ENCODE measurements at regions not wholly inside any gene's neighbourhood (a gene's known extent, or its start where the extent isn't known, plus 50 kb on each side); places are given as distances from the start of the nearest gene placed in this dataset.

DNA sequence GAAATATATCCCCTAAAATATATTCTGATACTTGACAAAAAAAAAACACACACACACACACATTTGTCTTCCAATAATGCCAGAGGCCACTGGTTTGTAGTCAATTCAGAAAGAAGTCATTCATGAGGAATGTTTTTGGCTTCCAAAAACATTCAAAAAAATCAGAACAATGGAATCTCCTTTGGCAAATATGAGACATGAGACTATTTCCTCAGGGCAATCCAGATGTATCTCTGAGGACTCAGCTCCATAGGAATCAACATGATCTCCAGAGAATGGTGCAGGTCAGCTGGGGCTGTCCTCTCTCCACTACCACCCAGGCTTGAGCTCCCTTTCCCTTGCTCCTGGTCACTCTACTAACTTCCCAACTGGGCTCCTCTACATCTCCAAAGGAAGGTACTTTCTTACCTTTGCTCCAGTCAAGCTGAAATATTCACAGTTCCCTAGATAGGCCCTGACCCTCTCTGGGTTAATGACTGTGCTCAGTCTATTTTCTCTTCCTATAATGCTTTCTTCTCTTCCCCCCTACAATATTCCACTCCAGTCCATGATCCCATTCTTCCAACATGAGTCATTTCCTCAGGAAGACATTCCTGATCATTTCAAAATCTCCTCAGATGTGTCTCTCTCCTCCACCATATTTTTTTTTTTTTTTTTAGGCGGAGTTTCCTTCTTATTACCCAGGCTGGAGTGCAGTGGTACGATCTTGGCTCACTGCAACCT, 145.3 kb downstream of the C1D start:
- peak; percentile 75 for DNase-seq (ENCODE audit: low read depth)

DNA sequence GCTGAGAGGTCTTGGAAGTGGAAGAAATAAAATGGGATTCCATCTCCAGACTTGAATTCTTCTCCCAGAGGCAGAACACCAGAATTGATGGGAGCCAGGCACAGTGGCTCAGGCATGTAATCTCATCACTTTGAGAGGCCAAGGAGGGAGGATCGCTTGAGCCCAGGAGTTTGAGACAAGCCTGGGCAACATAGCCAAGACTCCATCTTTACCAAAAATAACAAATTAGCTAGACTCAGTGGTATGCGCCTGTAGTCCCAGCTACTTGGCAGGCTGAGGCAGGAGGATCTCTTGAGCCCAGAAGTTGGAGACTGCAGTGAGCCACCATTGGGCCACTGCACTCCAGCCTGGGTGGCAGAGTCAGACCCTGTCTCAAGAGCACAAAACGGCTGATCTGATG, 144.3 kb downstream of the C1D start:
- no peak for DNase-seq (ENCODE audit: low read depth)

DNA sequence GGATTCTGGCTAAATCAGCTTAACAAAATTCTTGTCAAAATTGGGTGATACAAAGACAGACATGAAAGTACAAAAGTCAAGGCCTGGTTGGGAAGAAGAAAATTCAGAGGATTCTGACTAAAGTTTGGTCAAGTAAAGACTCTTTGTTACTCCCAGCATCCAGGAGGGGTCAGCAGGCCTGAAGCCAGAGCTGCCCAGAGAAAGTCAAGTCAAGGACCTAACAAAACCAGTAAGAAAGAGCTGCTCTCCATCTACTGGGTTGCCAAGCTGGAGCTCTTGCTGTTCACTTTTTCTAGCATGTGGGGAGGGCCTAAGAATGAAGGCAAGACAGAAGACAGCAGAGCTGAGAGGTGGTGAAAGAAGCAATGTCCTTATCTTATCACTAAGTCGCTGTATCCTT, 143.3 kb downstream of the C1D start:
- no peak for DNase-seq (ENCODE audit: low read depth)

DNA sequence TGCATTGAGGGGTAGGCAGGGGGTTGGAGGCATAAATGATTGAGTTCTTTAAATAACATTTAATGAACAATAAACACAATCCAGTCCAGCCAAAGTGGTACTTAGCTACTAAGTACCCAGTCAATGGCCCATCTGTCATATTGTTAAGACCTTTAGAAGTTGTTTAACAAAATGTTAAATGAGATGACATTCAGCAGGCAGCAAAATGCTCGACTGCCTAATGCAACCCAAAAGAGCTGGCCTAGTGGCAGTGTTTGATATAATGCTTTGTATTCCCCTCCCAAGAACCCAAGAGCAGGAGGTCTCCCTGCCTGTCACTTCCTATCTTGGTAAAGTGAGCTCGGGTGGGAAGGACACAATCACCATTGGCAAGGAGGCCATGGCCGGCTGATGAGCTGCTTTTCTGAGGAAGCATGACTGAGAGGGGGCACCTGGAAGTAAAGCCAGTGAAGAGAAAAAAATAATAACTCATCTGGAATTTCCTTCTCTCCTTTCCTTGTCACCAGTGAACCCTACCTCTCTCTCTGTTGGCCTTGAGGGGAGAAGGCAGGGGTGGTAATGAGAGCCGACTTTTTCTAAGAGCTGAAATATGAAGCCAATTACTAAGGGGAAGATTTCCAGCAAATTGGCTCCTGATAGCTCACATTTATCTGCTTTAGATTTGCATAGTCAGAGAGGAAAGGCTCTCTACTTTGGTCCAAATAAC, 140.6 kb downstream of the C1D start:
- no peak for DNase-seq (ENCODE audit: low read depth)

DNA sequence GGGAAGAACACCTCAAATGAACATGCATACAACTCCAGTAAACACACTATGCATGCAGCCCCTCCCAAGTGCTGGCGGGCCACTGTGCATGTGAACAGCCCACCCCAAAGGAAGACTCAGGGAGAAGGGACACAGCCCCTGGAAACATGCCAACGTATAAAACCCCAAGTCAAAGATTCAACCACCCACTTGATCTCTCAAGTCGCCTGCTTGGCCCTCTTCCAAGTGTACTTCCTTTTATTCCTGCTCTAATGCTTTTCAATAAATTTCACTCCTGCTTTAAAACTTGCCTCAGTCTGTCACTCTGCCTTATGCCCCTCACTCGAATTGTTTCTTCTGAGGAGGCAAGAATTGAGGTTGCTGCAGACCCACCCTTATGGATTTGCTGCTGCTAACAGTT, 139.1 kb downstream of the C1D start:
- DNase-seq (ENCODE audit: low read depth), result no peak

DNA sequence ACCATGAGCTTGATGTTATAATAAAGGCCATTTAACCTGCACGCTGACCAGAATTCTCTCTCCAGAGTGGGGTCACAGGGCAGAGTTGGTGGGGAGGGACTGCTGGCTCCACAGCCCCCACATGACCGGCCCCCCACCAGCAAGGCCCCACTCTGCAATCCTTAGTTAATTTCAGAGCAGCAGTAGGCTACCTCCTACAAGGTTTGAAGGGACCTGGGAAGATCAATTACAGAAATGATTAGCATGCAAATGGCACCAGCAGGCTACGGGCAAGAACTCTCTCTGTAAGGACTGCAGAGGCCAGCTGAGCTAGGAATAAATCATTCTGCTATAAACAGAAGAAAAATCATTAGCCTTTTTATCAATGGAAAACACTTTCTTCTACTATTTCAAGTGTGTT, 135.3 kb downstream of the C1D start:
- DNase-seq (ENCODE audit: low read depth), result no peak

DNA sequence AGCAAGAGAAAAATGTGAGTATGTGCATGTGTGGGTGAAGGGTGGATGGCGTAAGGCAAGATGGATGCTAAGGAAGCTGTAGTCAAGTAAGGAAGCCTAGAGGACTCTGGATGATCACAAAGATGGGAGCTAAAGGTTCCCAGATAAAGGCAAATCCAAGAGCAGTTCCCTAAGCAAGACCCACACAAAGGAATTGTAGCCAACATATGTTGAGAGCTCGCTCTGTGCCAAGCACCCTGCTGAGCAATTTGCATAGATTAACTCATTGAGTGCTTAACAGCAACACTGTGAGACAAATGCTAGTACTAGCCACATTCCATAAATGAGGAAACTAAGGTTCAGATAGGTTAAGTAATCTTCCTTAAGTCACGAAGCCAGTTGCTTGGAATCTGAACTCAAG, 132.6 kb downstream of the C1D start:
- no peak for DNase-seq (ENCODE audit: low read depth)

DNA sequence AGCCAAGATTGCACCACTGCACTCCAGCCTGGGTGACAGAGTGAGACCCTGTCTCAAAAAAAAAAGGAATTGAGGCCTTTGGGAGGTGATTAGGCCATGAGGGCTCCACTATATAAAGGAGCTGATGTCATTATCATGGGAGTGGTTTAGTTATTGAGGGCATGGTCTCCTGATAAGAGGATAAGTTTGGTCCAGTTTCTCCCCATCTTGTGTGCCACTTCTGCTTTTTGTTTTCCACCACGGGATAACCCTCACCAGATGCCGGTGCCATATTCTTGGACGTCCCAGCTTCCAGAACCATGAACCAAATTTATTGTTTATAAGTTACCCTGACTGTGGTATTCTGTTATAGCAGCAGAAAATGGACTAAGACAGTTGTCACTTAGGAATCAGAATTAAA, 125.8 kb downstream of the C1D start:
- DNase-seq (ENCODE audit: low read depth), result no peak

DNA sequence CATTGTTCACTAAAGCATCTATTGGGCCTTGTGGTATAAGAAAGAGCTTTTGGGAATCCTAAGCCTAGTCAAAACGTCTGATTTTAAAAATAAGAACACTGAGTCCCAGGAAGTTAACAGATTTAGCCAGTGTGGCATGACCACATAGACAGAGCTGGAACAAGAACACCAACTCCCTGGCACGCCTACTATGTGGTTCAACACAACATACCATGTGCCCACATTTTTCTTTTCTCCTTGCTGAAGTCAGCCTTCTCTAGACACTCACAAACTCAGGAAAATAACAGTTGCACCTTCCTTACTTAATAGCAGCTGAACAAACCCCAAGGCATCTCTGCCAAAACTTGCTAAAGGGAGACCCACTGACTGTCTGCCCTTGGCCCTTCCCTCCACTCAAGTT, 124.8 kb downstream of the C1D start:
- no peak for DNase-seq (ENCODE audit: low read depth)

DNA sequence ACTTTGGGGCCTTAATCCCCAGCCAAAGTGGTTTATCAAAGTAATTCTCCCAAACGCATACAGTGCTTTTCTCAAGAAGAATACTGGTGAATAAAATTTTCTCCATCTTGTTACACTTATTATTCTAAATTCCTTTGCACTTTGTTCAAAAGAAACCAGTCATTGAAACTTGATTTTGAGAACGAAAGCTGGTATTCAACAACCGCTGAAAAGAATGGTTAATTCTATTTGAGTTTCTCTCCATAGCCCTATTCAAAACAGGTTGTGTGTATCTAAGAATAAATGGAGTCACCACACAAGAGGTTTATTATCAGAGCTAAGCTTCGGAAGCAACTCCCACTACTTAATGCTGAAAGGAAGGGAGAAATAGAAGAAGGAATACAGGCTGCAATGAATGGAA, 117.7 kb downstream of the C1D start:
- no peak for DNase-seq (ENCODE audit: low read depth)

DNA sequence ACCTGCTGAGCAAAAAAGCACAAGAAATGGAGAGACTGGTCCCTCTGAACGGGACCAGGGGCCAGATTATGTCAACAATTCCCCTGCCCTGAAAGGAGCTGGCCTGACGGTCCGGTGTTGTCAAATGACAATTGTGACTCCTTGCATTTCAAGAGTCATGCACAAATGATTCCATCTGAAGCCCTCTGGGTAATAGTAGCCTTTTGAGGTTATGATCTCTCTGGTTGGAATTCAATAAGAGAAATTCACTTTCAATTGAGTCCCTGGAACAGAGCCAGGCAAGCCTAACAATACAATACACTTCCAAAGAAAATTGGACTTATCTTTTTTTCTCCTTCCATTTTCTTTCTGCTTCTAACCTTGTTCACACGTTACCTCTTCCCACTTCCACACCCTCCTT, 116.9 kb downstream of the C1D start:
- no peak for DNase-seq (ENCODE audit: low read depth)

DNA sequence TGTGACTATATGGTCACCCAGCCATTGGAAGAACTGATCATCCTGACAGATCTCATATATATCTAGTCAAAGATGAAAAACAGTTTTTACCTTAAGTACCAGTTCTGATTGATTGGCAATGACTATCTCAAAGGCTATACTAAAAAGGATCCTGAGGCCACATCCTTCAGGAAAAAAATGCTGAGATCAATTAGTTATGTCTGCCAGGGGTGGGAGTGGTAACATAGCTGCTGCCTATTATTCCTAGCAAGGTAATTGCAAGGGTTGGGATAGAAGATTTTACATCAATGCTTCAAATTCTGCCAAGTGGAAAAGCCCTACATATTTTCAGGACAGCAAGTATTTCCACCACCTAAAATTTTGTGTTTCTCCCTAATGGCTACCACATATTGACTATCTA, 114.7 kb downstream of the C1D start:
- DNase-seq (ENCODE audit: low read depth), result no peak

DNA sequence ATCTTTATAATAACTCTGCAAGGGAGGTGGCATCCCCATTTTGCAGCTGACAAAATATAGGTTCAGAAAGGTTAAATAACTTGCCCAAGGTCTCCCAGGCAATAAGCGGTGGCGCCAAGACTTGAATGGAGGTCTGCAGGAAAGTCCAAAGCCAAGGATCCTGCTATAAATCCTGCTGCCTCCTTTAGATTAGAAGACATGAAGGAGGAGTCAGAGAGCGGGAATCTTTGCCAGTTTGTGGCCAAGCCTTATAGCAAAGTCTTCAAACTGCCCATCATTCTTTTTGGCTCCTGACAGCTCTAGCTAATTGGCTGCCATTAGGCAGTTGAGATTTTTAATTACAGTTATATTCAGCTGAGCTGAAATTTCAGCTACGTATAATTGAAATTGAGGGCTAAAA, 114.3 kb downstream of the C1D start:
- DNase-seq (ENCODE audit: low read depth), result no peak

DNA sequence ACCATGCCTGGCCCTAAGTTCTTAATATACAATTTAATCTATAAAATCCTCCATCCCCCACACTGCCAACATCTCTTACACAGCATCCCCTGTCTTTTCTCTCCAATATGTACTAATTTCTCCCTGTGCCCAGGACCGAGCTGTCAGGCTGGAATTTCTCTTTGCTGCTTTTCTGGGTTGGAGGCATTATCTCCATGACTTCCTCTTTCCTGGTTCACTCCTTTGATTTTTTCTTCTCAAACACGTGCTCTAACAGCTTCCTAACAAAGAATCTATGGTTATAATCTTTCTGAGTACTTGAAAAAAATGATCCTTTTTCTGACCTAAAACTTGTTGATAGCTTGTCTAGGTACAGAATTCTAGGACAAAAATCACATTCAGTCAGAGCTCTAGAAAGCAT, 112.8 kb downstream of the C1D start:
- DNase-seq (ENCODE audit: low read depth), result no peak

DNA sequence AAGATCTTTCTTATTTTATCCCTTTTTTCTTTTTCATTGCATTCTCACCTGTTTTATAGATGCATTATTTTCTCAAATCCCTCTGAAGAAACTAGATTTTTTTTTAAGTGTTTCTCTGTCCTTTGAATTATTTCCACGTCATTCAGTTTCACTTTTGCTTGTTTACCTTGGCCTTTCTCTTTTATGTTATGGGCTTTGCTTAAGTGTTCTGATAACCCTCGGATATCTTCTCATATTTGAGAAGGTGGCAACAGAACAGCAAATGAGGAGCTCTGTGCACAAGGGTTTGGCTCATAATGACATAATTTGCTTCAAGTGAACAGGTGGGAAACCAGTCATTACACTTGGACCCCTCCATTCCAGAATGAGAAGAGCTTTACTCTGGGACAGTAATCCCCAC, 111.9 kb downstream of the C1D start:
- DNase-seq (ENCODE audit: low read depth), result no peak

DNA sequence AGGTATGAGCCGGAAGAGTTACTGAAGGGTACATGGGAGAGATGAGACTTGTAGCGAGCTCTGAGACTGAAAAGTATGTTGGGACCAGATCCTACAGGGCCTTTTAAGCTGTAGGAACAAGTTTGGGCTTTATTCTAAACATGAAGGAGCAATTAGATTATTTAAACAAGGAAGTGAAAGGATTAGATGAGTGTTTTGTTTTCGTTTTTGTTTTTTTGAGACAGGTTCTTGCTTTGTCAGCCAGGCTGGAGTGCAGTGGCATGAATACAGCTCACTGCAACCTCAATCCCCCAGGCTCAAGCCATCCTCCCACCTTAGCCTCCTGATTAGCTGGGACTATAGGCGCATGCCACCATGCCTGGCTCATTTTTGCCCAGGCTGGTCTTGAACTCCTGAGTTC, 110.7 kb downstream of the C1D start:
- no peak for DNase-seq (ENCODE audit: low read depth)

DNA sequence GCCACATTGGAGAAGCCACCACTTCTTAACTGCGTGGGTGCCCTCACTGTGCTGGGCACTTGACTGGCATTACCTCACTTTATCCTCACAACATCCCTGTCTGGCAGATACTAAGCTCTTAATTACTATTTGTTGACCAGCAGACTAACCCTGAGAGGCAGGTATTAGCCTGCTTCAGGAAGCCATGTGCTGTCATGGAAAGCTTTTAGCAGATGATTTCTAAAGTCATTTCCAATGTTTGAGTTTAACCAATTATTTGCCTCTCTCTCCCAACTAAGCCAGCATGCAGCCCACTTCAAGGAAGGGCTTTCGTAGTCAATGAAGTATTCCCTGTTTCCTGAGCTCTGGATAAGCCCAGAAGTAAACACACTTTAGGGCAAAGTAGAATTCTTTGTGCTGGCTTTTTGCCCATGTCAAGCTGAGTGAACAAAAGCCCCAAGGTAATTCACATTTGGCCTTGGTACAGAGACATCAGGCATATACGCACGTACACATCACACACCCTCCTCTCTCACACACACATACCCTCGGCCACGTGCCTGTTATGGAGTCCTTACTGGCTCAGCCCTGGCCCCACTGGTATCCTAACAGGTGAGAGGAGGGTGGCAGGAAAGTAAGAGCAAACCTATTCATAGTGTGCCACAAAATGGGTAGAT, 108.6 kb downstream of the C1D start:
- DNase-seq (ENCODE audit: low read depth), result no peak

DNA sequence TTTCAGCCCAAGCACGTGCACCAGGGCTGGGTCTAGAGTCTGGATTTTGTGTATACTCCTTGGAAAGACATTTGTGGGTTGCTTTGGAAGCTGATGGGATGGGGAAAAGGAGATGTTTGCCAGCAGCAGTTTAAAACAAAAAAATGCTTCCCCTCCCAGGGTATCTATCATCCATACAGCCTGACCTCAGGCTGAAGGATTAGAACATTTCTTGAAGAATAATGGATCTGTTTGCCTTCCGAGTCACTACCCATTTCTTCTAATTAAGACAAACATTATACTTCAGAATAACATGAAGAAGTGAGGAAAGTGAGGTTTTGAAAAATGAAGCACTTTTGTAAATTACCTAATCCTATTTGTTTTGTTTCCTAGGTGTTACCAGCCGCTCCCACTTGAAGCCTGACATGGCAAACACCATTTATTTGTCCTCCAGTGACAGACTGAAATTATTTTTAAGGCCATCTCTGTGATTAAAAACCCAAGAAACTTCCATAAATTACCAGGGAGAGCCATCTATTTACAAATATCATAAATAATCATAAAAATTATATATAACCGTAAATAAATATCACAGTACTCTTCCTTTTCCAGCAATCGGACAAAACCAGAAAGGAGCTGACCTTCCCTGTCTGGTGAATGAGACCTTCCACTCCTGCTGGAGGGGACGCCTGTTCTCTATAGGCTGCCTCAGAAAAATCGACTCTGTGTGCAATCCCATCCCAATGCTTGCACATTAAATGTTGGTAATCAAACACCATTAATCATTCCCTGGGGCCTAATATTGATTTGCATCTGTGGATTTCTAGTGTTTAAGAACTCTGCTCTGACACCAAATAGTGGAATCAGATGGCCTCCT, 106.8 kb downstream of the C1D start:
- no peak for DNase-seq (ENCODE audit: low read depth)

DNA sequence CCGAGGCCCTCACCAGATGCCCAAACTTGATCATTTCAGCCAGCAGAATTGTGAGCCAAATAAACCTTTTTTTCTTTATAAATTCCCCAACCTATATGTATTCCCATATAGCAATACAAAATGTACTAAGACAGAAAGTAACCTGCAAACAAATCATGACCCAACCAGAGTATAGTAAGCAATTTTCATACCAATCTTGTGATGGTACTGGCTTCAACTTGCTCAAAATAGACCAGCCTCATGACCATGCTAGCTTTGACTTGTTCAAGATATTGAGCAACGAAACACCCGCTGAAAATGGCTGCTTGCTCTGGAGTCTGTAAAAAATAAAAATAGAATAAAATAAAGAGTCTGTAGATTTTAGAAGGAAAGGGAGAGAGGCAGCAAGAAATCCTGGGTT, 97.6 kb downstream of the C1D start:
- no peak for DNase-seq (ENCODE audit: low read depth)

DNA sequence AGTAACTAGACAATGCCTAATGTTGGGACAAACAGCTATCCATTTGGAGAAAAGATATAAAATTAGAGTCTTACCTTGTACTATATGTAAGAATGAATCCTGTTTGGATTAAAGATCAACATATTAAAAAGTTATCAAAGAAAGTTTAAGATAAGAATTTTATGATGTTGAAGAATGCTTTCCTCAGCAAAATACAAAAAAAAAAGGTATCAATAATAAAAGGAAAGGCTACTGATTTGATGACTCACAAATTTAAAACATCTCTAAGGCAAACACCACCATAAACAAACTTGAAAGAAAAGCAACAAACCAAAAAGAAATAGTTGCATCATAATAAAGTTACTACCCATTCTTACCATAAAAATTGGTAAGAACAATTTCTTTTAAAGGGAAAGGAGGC, 92.7 kb downstream of the C1D start:
- DNase-seq (ENCODE audit: low read depth), result no peak

DNA sequence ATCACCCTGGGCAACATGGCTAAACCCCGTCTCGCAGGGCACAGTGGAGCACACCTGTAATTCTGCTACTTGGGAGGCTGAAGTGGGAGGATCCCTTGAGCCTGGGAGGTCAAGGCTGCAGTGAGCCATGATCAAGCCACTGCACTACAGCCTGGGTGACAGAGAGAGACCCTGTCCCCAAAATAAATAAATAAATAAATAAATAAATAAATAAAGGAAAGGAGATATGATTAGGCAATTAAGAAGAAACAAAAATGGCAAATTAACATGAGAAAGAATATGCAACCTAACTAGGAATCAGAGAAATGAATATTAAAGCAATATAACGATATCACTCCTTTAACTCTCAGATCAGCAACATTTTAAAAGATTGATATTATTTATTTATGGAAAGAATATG, 92.3 kb downstream of the C1D start:
- no peak for DNase-seq (ENCODE audit: low read depth)

DNA sequence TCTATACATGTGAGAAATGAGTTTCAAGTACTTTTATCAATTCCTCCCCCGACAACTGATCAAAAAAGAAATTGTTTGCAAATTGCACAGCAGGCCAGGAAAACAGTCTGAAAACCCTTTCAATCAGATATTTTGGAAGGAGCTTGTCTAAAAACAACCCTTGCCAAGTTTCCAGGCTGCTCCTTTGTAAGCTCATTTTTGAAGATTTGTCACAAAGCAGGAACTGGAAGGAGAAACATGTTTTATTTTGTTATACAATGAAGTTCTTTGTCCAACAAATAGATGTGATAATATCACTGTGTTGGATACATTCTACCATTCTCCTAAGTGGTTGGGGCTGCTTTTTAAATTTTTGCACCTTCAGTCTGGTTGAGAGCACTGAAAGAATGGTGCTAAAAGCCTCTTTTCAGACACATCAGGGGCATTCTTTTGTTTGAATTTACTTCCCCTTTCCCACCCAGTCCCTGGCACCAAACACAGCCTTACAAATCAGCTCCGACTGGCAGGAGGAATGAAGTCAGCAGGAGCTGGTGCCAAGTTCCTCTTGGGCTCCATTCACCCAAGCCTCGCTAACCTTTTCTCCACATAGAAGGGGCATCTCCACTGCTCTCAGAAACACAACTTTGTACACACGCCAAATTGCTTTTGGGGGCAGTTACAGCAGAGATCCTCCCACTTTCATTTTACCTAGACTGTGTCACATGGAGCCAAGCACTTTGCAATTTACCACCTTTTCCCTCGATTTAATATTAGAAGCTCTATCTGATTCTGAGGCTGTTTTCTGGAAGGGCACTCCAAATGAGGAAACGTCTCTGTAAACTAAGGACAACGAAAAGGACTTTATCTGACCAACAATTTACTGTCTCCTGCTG, 88.0 kb downstream of the C1D start:
- no peak for DNase-seq (ENCODE audit: low read depth)
